DND-41 (cell line): ENCODE measurements at regions not wholly inside any gene's neighbourhood (a gene's known extent, or its start where the extent isn't known, plus 50 kb on each side); places are given as distances from the start of the nearest gene placed in this dataset.

Source experiments
- ATAC-seq: fragments of 200-7000 bp; cut with Tn5 transposase; 3 replicates; pipeline ENCODE4 v1.9.1; 2021; ENCODE audit warnings: low read depth; ENCODE audit not compliant: insufficient read depth
- DNase-seq: peaks from one replicate; pipeline ENCODE4 v3.0.0-alpha.2; 2020
- H2AFZ ChIP-seq: 2 replicates; pipeline ENCODE4 v1.6.0; 2012; ENCODE audit warnings: low read depth, low read length
- H3K27ac ChIP-seq: 2 replicates; pipeline ENCODE4 v1.5.1; 2012; ENCODE audit warnings: low read length, inconsistent platforms
- H3K27me3 ChIP-seq: fragments of 200-600 bp; sonication (generic); 2 replicates; pipeline ENCODE4 v1.6.0; 2012; ENCODE audit warnings: low read length, mild to moderate bottlenecking, inconsistent platforms; ENCODE audit not compliant: insufficient read depth, poor library complexity
- H3K36me3 ChIP-seq: 2 replicates; pipeline ENCODE4 v1.5.1; 2012; ENCODE audit warnings: low read length, inconsistent platforms; ENCODE audit not compliant: insufficient read depth
- H3K4me1 ChIP-seq: 2 replicates; pipeline ENCODE4 v1.5.1; 2012; ENCODE audit warnings: mild to moderate bottlenecking, low read length; ENCODE audit not compliant: insufficient read depth
- H3K4me2 ChIP-seq: 2 replicates; pipeline ENCODE4 v1.6.0; 2012; ENCODE audit warnings: mild to moderate bottlenecking, moderate library complexity, low read length, inconsistent platforms; ENCODE audit not compliant: insufficient read depth
- H3K4me3 ChIP-seq, 2 experiments: fragments of 200-600 bp in 1 of 2; shearing (Covaris generic) in 1 of 2; 2 replicates each; pipeline ENCODE4 v1.5.1; 2012 to 2016; ENCODE audit warnings: inconsistent platforms in 2 of 2, low read length in 2 of 2, mild to moderate bottlenecking in 2 of 2, low read depth in 1 of 2, moderate library complexity in 1 of 2
- H3K79me2 ChIP-seq: 2 replicates; pipeline ENCODE4 v1.6.0; 2012; ENCODE audit warnings: low read length, inconsistent platforms; ENCODE audit not compliant: insufficient read depth
- H3K9ac ChIP-seq: 2 replicates; pipeline ENCODE4 v1.6.0; 2012; ENCODE audit warnings: low read depth, mild to moderate bottlenecking, inconsistent platforms, low read length, moderate library complexity
- H3K9me3 ChIP-seq: 2 replicates; pipeline ENCODE4 v1.5.1; 2012; ENCODE audit warnings: low read length, moderate library complexity, mild to moderate bottlenecking, inconsistent platforms; ENCODE audit not compliant: insufficient read depth, severe bottlenecking
- H4K20me1 ChIP-seq: 2 replicates; pipeline ENCODE4 v1.6.0; 2012; ENCODE audit warnings: low read length; ENCODE audit not compliant: insufficient read depth
- EZH2 ChIP-seq: IDR thresholded peaks from 3 replicates; pipeline ENCODE4 v1.6.1; 2012; ENCODE audit warnings: borderline replicate concordance, low read depth, mild to moderate bottlenecking, moderate library complexity, low read length, inconsistent platforms; ENCODE audit not compliant: severe bottlenecking
- TF ChIP-seq, protein P1 (sequence below): IDR thresholded peaks from 2 replicates; pipeline ENCODE4 v1.5.1; 2012; ENCODE audit warnings: borderline replicate concordance, low read length, moderate library complexity, mild to moderate bottlenecking; ENCODE audit not compliant: poor library complexity, severe bottlenecking; ENCODE audit errors: extremely low read depth

- H3K79me2 ChIP-seq: no peaks in the 10 kb centered on the region
- H3K9ac ChIP-seq: no peak overlapping the region
- no peak overlapping the region for H3K4me3 ChIP-seq
- H3K4me1 ChIP-seq: no peaks in the 10 kb centered on the region
- ATAC-seq (no peak), DNase-seq (no peak)
- H3K36me3 ChIP-seq: no peaks in the 10 kb centered on the region
- H3K9me3 ChIP-seq: no peaks in the 10 kb centered on the region
- no peak overlapping the region for H3K4me2 ChIP-seq
- no peak overlapping the region for H3K27ac ChIP-seq
- TF ChIP-seq, protein P1, sequence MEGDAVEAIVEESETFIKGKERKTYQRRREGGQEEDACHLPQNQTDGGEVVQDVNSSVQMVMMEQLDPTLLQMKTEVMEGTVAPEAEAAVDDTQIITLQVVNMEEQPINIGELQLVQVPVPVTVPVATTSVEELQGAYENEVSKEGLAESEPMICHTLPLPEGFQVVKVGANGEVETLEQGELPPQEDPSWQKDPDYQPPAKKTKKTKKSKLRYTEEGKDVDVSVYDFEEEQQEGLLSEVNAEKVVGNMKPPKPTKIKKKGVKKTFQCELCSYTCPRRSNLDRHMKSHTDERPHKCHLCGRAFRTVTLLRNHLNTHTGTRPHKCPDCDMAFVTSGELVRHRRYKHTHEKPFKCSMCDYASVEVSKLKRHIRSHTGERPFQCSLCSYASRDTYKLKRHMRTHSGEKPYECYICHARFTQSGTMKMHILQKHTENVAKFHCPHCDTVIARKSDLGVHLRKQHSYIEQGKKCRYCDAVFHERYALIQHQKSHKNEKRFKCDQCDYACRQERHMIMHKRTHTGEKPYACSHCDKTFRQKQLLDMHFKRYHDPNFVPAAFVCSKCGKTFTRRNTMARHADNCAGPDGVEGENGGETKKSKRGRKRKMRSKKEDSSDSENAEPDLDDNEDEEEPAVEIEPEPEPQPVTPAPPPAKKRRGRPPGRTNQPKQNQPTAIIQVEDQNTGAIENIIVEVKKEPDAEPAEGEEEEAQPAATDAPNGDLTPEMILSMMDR: no peak
- TF ChIP-seq EZH2: no peak
- H3K27me3 ChIP-seq: no peaks in the 10 kb centered on the region
- no peaks in the 10 kb centered on the region for H4K20me1 ChIP-seq
- H2AFZ ChIP-seq: no peak overlapping the region
Measured at GRCh38 chr2:118755384-118755783, 92.1 kb downstream of the EN1 start.

DNA sequence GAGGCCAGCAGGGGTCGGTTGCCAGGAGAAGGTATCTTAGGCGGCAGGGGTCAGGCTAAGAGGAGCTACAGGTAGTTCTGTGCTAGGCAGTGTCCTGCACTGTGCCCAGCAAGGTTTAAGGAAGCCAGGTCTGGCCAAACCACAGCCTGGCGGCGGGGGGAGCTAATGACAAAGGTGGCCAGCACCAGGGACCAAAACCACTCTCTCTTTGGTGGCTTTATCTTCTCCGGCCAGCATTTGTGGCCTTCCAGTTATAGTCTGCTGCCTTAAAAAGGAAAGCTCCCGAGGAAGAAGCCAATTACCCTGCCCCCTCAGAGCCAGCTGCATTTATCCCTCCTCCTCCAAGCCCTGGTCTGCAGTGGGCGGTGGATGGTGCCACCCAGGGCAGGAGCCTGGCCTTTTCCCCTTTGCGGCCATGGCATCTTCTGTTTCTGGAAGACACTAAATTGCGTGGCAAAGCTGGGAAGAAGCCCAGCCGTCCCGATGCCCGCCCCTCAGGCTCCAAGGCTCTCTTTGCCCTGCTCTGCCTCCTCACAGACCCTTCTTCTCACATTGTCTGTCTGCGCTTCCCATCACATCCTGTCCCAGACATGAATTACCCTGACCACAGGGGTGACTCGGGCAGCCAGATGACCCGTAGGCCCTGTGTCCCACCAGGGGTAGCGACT is 94.6 kb downstream of the EN1 start:
- no peak overlapping the region for H3K9ac ChIP-seq
- no peaks in the 10 kb centered on the region for H3K4me1 ChIP-seq
- no peak overlapping the region for H3K4me3 ChIP-seq
- ATAC-seq (no peak), DNase-seq (no peak)
- TF ChIP-seq, protein P1: no peak
- TF ChIP-seq EZH2: no peak
- H3K27me3 ChIP-seq: no peaks in the 10 kb centered on the region
- H3K9me3 ChIP-seq: no peaks in the 10 kb centered on the region
- H2AFZ ChIP-seq: no peak overlapping the region
- H3K36me3 ChIP-seq: no peaks in the 10 kb centered on the region
- no peak overlapping the region for H3K4me2 ChIP-seq
- H4K20me1 ChIP-seq: no peaks in the 10 kb centered on the region
- no peak overlapping the region for H3K27ac ChIP-seq
- H3K79me2 ChIP-seq: no peaks in the 10 kb centered on the region

DNA sequence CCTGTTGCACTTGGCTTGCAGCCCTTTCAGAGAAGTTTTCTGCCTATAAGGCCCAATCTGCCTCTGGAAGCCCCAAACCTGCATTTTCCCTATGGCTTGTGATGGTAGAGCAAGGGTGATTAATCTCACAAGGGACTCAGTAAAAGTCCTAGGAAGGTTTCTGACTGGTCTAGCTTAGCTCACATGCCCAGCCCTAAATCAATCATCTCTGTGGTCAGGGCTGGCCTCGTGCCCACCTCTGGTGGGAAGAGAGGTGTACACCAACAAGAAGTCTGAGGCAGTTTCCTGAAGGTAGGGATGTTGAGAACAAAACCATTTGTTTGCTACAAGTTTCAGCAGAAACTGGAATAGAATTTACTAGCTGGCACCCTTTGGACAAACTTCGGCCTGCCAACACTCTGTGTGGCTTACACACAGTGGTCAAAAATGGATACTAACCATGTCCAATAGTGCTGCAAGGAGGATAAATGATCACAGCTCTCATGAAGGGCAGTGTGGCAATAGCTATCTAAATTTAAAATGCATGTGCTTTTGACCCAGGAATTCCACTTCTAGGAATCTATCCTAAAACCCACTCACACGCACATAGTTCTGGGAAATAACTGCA is 96.4 kb downstream of the EN1 start:
- no peaks in the 10 kb centered on the region for H3K79me2 ChIP-seq
- H3K36me3 ChIP-seq: no peaks in the 10 kb centered on the region
- no peaks in the 10 kb centered on the region for H3K4me1 ChIP-seq
- H2AFZ ChIP-seq: no peak overlapping the region
- H3K9ac ChIP-seq: no peak overlapping the region
- H3K27ac ChIP-seq: no peak overlapping the region
- H4K20me1 ChIP-seq: no peaks in the 10 kb centered on the region
- no peaks in the 10 kb centered on the region for H3K27me3 ChIP-seq
- TF ChIP-seq EZH2: no peak
- TF ChIP-seq, protein P1: no peak
- ATAC-seq (no peak), DNase-seq (no peak)
- no peaks in the 10 kb centered on the region for H3K9me3 ChIP-seq
- H3K4me2 ChIP-seq: no peak overlapping the region
- no peak overlapping the region for H3K4me3 ChIP-seq
